CD4-positive, alpha-beta memory T cell (primary cell): ENCODE measurements at regions not wholly inside any gene's neighbourhood (a gene's known extent, or its start where the extent isn't known, plus 50 kb on each side); places are given as distances from the start of the nearest gene placed in this dataset.
"Not testable (repeated sequence)": the region's sequence is repeated elsewhere in the genome, so short reads cannot be mapped to it uniquely, and the experiment has no call there.

Source experiments
- CTCF ChIA-PET: fragments of 350-600 bp; sonication (Branson Sonifier 250); formaldehyde crosslinking; loops from one replicate; lab custom pipeline; 2021; ENCODE audit warnings: inconsistent platforms; ENCODE audit not compliant: partially characterized antibody; lab: Charles Lee
- POLR2A ChIA-PET: fragments of 350-600 bp; sonication (Branson Sonifier 250); formaldehyde crosslinking; loops from one replicate; lab custom pipeline; 2021; ENCODE audit not compliant: partially characterized antibody; lab: Charles Lee
- DNase-seq, 5 donors: peaks; one replicate each; pipeline versions ENCODE4 v3.0.0 to v3.0.0-alpha.2; 2020 to 2022; ENCODE audit warnings: mixed read lengths in 1 of 5
- H3K27ac ChIP-seq: one replicate; pipeline ENCODE4 v1.7.0; 2013; ENCODE audit warnings: low read depth, low read length
- H3K27me3 ChIP-seq: 2 replicates; pipeline ENCODE4 v1.7.0; 2013; ENCODE audit warnings: mild to moderate bottlenecking, low read length, moderate library complexity; ENCODE audit not compliant: insufficient read depth
- H3K36me3 ChIP-seq: 2 replicates; pipeline ENCODE4 v1.7.0; 2013; ENCODE audit warnings: mild to moderate bottlenecking, low read length, moderate library complexity; ENCODE audit not compliant: insufficient read depth
- H3K4me1 ChIP-seq: 2 replicates; pipeline ENCODE4 v1.7.0; 2013; ENCODE audit warnings: mild to moderate bottlenecking, low read length, moderate library complexity; ENCODE audit not compliant: insufficient read depth
- H3K4me3 ChIP-seq, 2 donors: one replicate each; pipeline ENCODE4 v1.7.0; 2013; ENCODE audit warnings: low read length in 2 of 2, mild to moderate bottlenecking in 1 of 2
- H3K9me3 ChIP-seq, 2 donors: one replicate each; pipeline ENCODE4 v1.7.0; 2013; ENCODE audit warnings: low read length in 2 of 2, control low read depth in 1 of 2; ENCODE audit not compliant: control insufficient read depth in 1 of 2
- H3K27ac Mint-ChIP-seq, 7 donors: one replicate each; pipeline ENCODE4 v1.8.0; 2020 to 2021; ENCODE audit warnings: mixed read lengths in 7 of 7, mild to moderate bottlenecking in 6 of 7, inconsistent platforms in 3 of 7, moderate library complexity in 3 of 7
- H3K27me3 Mint-ChIP-seq, 2 donors: one replicate each; pipeline ENCODE4 v1.8.0; 2020 to 2021; ENCODE audit warnings: mixed read lengths in 2 of 2
- H3K36me3 Mint-ChIP-seq, 2 donors: one replicate each; pipeline ENCODE4 v1.8.0; 2020 to 2021; ENCODE audit warnings: mixed read lengths in 2 of 2, inconsistent platforms in 1 of 2, mild to moderate bottlenecking in 1 of 2
- H3K4me1 Mint-ChIP-seq, 4 donors: one replicate each; pipeline ENCODE4 v1.8.0; 2020 to 2021; ENCODE audit warnings: mixed read lengths in 4 of 4, mild to moderate bottlenecking in 1 of 4
- H3K4me3 Mint-ChIP-seq, 8 donors: one replicate each; pipeline ENCODE4 v1.8.0; 2020 to 2021; ENCODE audit warnings: mixed read lengths in 8 of 8, mild to moderate bottlenecking in 7 of 8, moderate library complexity in 6 of 8, inconsistent platforms in 3 of 8
- H3K9me3 Mint-ChIP-seq, 8 donors: one replicate each; pipeline ENCODE4 v1.8.0; 2020 to 2021; ENCODE audit warnings: mixed read lengths in 8 of 8, mild to moderate bottlenecking in 5 of 8, inconsistent platforms in 3 of 8, moderate library complexity in 1 of 8
- intact Hi-C: fragments of 100-400 bp; cut with micrococcal nuclease; formaldehyde crosslinking; loops from one replicate; pipeline ENCODE4 v1.15.1; 2023

DNA sequence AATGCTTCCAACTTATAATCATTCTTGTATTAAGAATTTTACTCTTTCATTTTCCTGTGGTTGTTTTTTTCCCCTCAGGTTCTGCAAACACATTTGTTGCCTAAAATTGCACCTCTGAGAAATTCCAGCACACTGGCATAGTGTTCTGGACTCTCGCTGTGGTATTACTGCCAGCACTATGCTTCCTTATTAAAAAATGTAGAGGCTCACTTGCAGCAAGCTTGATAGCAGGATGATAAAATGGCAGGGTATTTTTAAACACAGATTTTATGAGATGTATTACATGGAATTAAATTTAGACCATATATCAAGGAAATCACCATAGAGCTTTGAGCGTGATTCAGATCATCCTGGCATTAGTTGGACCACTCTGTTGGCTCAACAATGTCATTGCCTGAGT, 416.7 kb upstream of the AKR1E2 start:
- Histone ChIP-seq H3K4me1 (no peaks in the 10 kb centered on the region), H3K36me3 (no peaks in the 10 kb centered on the region), H3K4me3 (no peak overlapping the region), H3K27me3 (no peaks in the 10 kb centered on the region), H3K9me3 (no peaks in the 10 kb centered on the region), H3K27ac (no peak overlapping the region)
- POLR2A ChIA-PET = no interaction called here
- no peak overlapping the region for H3K4me3 Mint-ChIP-seq
- H3K4me1 Mint-ChIP-seq = no peaks in the 10 kb centered on the region
- peaks cover 0 to 1% (median 0%) of the 10 kb centered on the region in 8 donors for H3K9me3 Mint-ChIP-seq
- CTCF ChIA-PET = interaction anchor here (1.2 kb wide), 1 partner anchor 9 kb away, joined by 3 read pairs; no protein-coding TSS in a partner anchor
- no peaks in the 10 kb centered on the region for H3K36me3 Mint-ChIP-seq
- intact Hi-C loops = no loop called here
- no peak overlapping the region for H3K27ac Mint-ChIP-seq
- H3K27me3 Mint-ChIP-seq = peaks cover 2% of the 10 kb centered on the region in 2 donors
- no peak for DNase-seq

GRCh38 chr10:4407783-4408182, 418.2 kb upstream of the AKR1E2 start:
- H3K4me1 ChIP-seq = no peaks in the 10 kb centered on the region
- H3K4me1 Mint-ChIP-seq = no peaks in the 10 kb centered on the region
- peaks cover 0 to 1% (median 0%) of the 10 kb centered on the region in 8 donors for H3K9me3 Mint-ChIP-seq
- ChIA-PET POLR2A (no interaction called here), CTCF (no interaction called here)
- H3K27ac ChIP-seq = no peak overlapping the region
- H3K9me3 ChIP-seq = no peaks in the 10 kb centered on the region
- H3K36me3 ChIP-seq = no peaks in the 10 kb centered on the region
- intact Hi-C loops = no loop called here
- no peak for DNase-seq
- no peaks in the 10 kb centered on the region for H3K36me3 Mint-ChIP-seq
- no peaks in the 10 kb centered on the region for H3K27me3 ChIP-seq
- H3K27ac Mint-ChIP-seq = no peak overlapping the region
- H3K27me3 Mint-ChIP-seq = no peaks in the 10 kb centered on the region
- no peak overlapping the region for H3K4me3 ChIP-seq
- no peak overlapping the region for H3K4me3 Mint-ChIP-seq

DNA sequence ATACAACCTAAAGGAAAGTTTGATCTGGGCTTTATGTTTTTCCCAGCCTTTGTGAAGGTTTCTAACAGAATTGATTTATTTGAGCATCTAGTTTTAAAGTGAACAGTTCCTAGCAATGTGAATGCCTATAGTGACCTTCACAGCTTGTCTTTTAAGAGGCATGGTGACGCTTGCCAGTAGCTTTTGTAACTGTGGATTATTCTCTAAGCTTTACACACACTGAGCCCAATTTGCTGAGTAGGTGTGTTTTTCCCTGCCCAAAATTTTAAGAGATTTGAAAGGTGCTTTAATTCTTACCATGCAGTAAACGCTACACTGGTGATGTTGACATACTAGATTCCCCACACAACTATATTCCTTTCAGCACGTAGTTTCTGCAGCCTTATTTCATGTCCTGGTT, 420.2 kb upstream of the AKR1E2 start:
- Mint-ChIP-seq H3K4me1 (no peaks in the 10 kb centered on the region), H3K4me3 (no peak overlapping the region), H3K36me3 (no peaks in the 10 kb centered on the region), H3K27ac (no peak overlapping the region), H3K27me3 (no peaks in the 10 kb centered on the region), H3K9me3 (peaks cover 0 to 1% (median 0%) of the 10 kb centered on the region in 8 donors)
- H3K4me1 ChIP-seq = no peaks in the 10 kb centered on the region
- H3K27me3 ChIP-seq = no peaks in the 10 kb centered on the region
- DNase-seq = no peak
- no peak overlapping the region for H3K4me3 ChIP-seq
- H3K9me3 ChIP-seq = no peaks in the 10 kb centered on the region
- ChIA-PET CTCF (no interaction called here), POLR2A (no interaction called here)
- no peak overlapping the region for H3K27ac ChIP-seq
- intact Hi-C loops = no loop called here
- no peaks in the 10 kb centered on the region for H3K36me3 ChIP-seq

DNA sequence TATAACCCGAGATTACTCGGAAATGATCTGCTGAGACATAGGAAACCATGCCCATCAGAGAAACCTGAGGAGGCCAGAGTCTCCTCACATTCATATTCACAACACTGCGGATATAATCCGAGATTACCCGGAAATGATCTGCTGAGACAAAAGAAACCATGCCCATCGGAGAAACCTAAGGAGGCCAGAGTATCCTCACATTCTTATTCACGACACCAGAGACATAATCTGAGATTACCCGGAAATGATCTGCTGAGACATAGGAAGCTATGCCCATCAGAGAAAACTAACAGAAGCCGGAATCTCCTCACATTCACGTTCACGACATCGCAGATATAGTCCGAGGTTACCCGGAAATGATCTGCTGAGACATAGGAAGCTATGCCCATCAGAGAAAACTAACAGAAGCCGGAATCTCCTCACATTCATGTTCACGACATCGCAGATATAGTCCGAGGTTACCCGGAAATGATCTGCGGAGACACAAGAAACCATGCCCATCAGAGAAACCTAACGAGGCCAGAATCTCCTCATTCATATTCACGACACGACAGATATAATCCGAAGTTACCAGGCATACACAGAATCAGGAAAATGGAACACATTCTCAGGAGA, 422.3 kb upstream of the AKR1E2 start:
- intact Hi-C loops = no loop called here
- Histone ChIP-seq H3K27ac (no peak overlapping the region), H3K27me3 (no peaks in the 10 kb centered on the region), H3K4me1 (no peaks in the 10 kb centered on the region), H3K36me3 (no peaks in the 10 kb centered on the region), H3K4me3 (no peak overlapping the region), H3K9me3 (no peaks in the 10 kb centered on the region)
- Mint-ChIP-seq H3K36me3 (no peaks in the 10 kb centered on the region), H3K9me3 (peaks cover 0 to 1% (median 0%) of the 10 kb centered on the region in 8 donors), H3K27ac (no peak overlapping the region), H3K4me3 (no peak overlapping the region), H3K4me1 (no peaks in the 10 kb centered on the region), H3K27me3 (no peaks in the 10 kb centered on the region)
- ChIA-PET POLR2A (no interaction called here), CTCF (no interaction called here)
- no peak for DNase-seq

DNA sequence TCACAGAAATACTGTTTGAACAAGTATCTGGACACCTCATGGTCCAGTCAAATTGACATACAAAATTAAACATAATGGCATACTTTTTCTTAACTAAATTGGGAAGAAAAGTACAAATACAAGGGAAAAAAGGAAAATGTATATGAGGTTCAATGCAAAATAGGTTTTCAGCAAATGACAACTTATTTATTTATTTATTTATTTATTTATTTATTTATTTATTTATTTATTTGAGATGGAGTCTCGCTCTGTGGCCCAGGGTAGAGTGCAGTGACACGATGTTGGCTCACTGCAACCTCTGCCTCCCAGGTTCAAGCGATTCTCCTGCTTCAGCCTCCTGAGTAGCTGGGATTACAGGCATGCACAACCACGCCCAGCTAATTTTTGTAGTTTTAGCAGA, 424.9 kb upstream of the AKR1E2 start:
- H3K4me1 ChIP-seq, POLR2A ChIA-PET, H3K9me3 ChIP-seq, H3K27ac Mint-ChIP-seq, H3K4me3 ChIP-seq, DNase-seq, H3K27me3 ChIP-seq, H3K27me3 Mint-ChIP-seq, H3K4me1 Mint-ChIP-seq, H3K9me3 Mint-ChIP-seq, CTCF ChIA-PET, H3K36me3 ChIP-seq, H3K36me3 Mint-ChIP-seq, H3K4me3 Mint-ChIP-seq, H3K27ac ChIP-seq, intact Hi-C loops: not testable (repeated sequence)

DNA sequence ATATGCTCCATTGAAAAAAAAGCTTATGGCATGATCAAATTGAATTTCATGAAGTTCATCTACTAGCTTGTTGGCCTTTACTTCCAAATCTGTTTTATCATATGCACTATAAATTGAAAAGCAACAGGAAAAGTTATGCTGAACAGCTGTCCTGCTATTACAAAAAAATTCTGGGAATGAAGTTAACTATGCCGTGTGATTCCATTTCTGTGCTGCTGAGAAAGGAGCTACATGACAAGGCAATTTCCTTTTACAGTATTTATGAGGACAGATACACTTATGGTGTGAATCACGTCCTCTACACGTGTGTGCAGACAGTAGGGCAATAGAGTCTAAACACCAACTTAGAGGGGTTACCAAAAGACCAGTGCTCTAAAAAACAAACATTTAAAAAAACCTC, 426.5 kb upstream of the AKR1E2 start:
- Mint-ChIP-seq H3K27ac (no peak overlapping the region), H3K36me3 (no peaks in the 10 kb centered on the region), H3K9me3 (peaks cover 0 to 1% (median 0%) of the 10 kb centered on the region in 8 donors), H3K4me3 (peak overlapping the region in 1 of 8 donors; percentile 36), H3K4me1 (no peaks in the 10 kb centered on the region), H3K27me3 (no peaks in the 10 kb centered on the region)
- intact Hi-C loops = no loop called here
- Histone ChIP-seq H3K36me3 (no peaks in the 10 kb centered on the region), H3K27me3 (no peaks in the 10 kb centered on the region), H3K9me3 (no peaks in the 10 kb centered on the region), H3K4me1 (no peaks in the 10 kb centered on the region), H3K4me3 (no peak overlapping the region), H3K27ac (no peak overlapping the region)
- no peak for DNase-seq
- ChIA-PET CTCF (no interaction called here), POLR2A (no interaction called here)

DNA sequence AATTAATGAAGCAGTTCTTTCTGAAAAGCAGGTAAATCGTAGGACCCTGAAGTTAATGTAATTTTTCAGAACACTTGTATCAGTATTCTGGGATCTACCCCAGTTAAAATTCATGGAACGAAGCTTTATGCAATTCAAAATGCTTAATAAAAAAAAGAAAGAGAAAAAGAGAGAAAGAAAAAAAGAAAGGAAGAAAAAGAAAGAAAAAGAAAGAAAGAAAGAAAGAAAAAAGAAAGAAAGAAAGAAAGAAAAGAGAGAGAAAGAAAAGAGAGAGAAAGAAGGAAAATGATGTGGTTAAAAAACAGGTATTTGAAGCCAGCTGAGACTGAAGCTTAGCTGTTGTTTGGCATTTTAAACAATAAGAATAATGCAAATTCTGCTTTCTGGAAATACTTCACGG, 427.4 kb upstream of the AKR1E2 start:
- intact Hi-C loops = no loop called here

GRCh38 chr10:4397337-4397736, 428.7 kb upstream of the AKR1E2 start:
- H3K27me3 ChIP-seq = no peaks in the 10 kb centered on the region
- no peak overlapping the region for H3K4me3 Mint-ChIP-seq
- no peak for DNase-seq
- H3K27ac Mint-ChIP-seq = no peak overlapping the region
- H3K27me3 Mint-ChIP-seq = peaks cover 0 to 2% of the 10 kb centered on the region in 2 donors
- peaks cover 0 to 2% (median 0%) of the 10 kb centered on the region in 8 donors for H3K9me3 Mint-ChIP-seq
- ChIA-PET POLR2A (no interaction called here), CTCF (no interaction called here)
- intact Hi-C loops = no loop called here
- H3K4me1 Mint-ChIP-seq = no peaks in the 10 kb centered on the region
- no peaks in the 10 kb centered on the region for H3K4me1 ChIP-seq
- no peaks in the 10 kb centered on the region for H3K36me3 ChIP-seq
- no peak overlapping the region for H3K4me3 ChIP-seq
- no peaks in the 10 kb centered on the region for H3K9me3 ChIP-seq
- H3K36me3 Mint-ChIP-seq = no peaks in the 10 kb centered on the region
- no peak overlapping the region for H3K27ac ChIP-seq

More for the DNA sequence above, 427.4 kb upstream of the AKR1E2 start:
- Mint-ChIP-seq H3K9me3 (peaks cover 0 to 2% (median 0%) of the 10 kb centered on the region in 8 donors), H3K27ac (no peak overlapping the region), H3K27me3 (peaks cover 0 to 2% of the 10 kb centered on the region in 2 donors), H3K4me1 (no peaks in the 10 kb centered on the region), H3K36me3 (no peaks in the 10 kb centered on the region), H3K4me3 (no peak overlapping the region)
- no peaks in the 10 kb centered on the region for H3K27me3 ChIP-seq
- no peak for DNase-seq
- ChIA-PET POLR2A (no interaction called here), CTCF (no interaction called here)
- no peaks in the 10 kb centered on the region for H3K4me1 ChIP-seq
- H3K4me3 ChIP-seq = no peak overlapping the region
- H3K9me3 ChIP-seq = no peaks in the 10 kb centered on the region
- no peaks in the 10 kb centered on the region for H3K36me3 ChIP-seq
- H3K27ac ChIP-seq = no peak overlapping the region
